HuH-7 (cell line): ENCODE measurements at regions not wholly inside any gene's neighbourhood (a gene's known extent, or its start where the extent isn't known, plus 50 kb on each side); places are given as distances from the start of the nearest gene placed in this dataset.

Experiments used
- DNase-seq: peaks from one replicate; pipeline ENCODE4 v3.0.0; 2011; ENCODE audit warnings: low spot score

GRCh38 chr9:13590996-13591395 is 311.5 kb upstream of the MPDZ start:
- no peak for DNase-seq

- no peak for DNase-seq
Observed at GRCh38 chr9:13589034-13589737, 309.7 kb upstream of the MPDZ start.

- no peak for DNase-seq
Observed at GRCh38 chr9:13588151-13589033, 308.9 kb upstream of the MPDZ start.

- no peak for DNase-seq
Observed at GRCh38 chr9:13587571-13587970, 308.1 kb upstream of the MPDZ start.

GRCh38 chr9:13586587-13587374 is 307.3 kb upstream of the MPDZ start:
- DNase-seq: no peak

- no peak for DNase-seq
Observed at GRCh38 chr9:13580760-13581159, 301.3 kb upstream of the MPDZ start.

GRCh38 chr9:13580131-13580530 is 300.6 kb upstream of the MPDZ start:
- no peak for DNase-seq

- DNase-seq: no peak
Observed at GRCh38 chr9:13576101-13576500, 296.6 kb upstream of the MPDZ start.

- DNase-seq: no peak
Observed at GRCh38 chr9:13575558-13575957, 296.1 kb upstream of the MPDZ start.

- no peak for DNase-seq
Observed at GRCh38 chr9:13570068-13570974, 290.8 kb upstream of the MPDZ start.

- no peak for DNase-seq
Observed at GRCh38 chr9:13569602-13570067, 290.1 kb upstream of the MPDZ start.

GRCh38 chr9:13568841-13569601 is 289.5 kb upstream of the MPDZ start:
- DNase-seq: no peak

GRCh38 chr9:13568405-13568804 is 288.9 kb upstream of the MPDZ start:
- no peak for DNase-seq

- no peak for DNase-seq
Observed at GRCh38 chr9:13567833-13568232, 288.3 kb upstream of the MPDZ start.

GRCh38 chr9:13557746-13558145 is 278.3 kb upstream of the MPDZ start:
- DNase-seq: no peak

- DNase-seq: no peak
Observed at GRCh38 chr9:13556656-13557055, 277.2 kb upstream of the MPDZ start.

GRCh38 chr9:13555989-13556500 is 276.6 kb upstream of the MPDZ start:
- no peak for DNase-seq

GRCh38 chr9:13555516-13555915 is 276.0 kb upstream of the MPDZ start:
- no peak for DNase-seq

- no peak for DNase-seq
Observed at GRCh38 chr9:13554626-13555025, 275.1 kb upstream of the MPDZ start.

GRCh38 chr9:13552606-13553215 is 273.2 kb upstream of the MPDZ start:
- no peak for DNase-seq
